BLaER1 treated with 17β-estradiol and CSF1 and Interleukin-3, amounts not matched to agents 10 nM and 100 nM (cell line): ENCODE measurements at regions not wholly inside any gene's neighbourhood (a gene's known extent, or its start where the extent isn't known, plus 50 kb on each side); places are given as distances from the start of the nearest gene placed in this dataset.
A peak's percentile ranks its signal among the peaks of the same experiment; 100 is the strongest.

ENCODE experiments used
- H3K27ac ChIP-seq, 11 experiments: shearing (Covaris generic); formaldehyde crosslinking; 2 replicates each; pipeline ENCODE4 v1.8.1; 2022
- H3K27me3 ChIP-seq, 11 experiments: shearing (Covaris generic); formaldehyde crosslinking; 2 replicates each; pipeline ENCODE4 v1.8.1; 2022
- H3K36me3 ChIP-seq, 11 experiments: shearing (Covaris generic); formaldehyde crosslinking; 2 replicates each; pipeline ENCODE4 v1.8.1; 2022
- H3K4me1 ChIP-seq, 10 experiments: shearing (Covaris generic); formaldehyde crosslinking; 2 replicates each; pipeline ENCODE4 v1.8.1; 2022
- H3K4me2 ChIP-seq, 11 experiments: shearing (Covaris generic); formaldehyde crosslinking; 2 replicates each; pipeline ENCODE4 v1.8.1; 2022
- H3K4me3 ChIP-seq, 10 experiments: shearing (Covaris generic); formaldehyde crosslinking; 2 replicates each; pipeline ENCODE4 v1.8.1; 2022
- H3K9ac ChIP-seq, 11 experiments: shearing (Covaris generic); formaldehyde crosslinking; 2 replicates each; pipeline ENCODE4 v1.8.1; 2022
- H3K9me3 ChIP-seq, 11 experiments: shearing (Covaris generic); formaldehyde crosslinking; replicated peaks in 1 of 11; 2 replicates each; pipeline ENCODE4 v1.8.1; 2022
- H4K20me1 ChIP-seq, 11 experiments: shearing (Covaris generic); formaldehyde crosslinking; 2 replicates each; pipeline ENCODE4 v1.8.1; 2022
- Cebpa-rat ChIP-seq, 11 experiments: shearing (Covaris generic); IDR thresholded peaks; 2 replicates each; pipeline ENCODE4 v1.8.1; 2022

DNA sequence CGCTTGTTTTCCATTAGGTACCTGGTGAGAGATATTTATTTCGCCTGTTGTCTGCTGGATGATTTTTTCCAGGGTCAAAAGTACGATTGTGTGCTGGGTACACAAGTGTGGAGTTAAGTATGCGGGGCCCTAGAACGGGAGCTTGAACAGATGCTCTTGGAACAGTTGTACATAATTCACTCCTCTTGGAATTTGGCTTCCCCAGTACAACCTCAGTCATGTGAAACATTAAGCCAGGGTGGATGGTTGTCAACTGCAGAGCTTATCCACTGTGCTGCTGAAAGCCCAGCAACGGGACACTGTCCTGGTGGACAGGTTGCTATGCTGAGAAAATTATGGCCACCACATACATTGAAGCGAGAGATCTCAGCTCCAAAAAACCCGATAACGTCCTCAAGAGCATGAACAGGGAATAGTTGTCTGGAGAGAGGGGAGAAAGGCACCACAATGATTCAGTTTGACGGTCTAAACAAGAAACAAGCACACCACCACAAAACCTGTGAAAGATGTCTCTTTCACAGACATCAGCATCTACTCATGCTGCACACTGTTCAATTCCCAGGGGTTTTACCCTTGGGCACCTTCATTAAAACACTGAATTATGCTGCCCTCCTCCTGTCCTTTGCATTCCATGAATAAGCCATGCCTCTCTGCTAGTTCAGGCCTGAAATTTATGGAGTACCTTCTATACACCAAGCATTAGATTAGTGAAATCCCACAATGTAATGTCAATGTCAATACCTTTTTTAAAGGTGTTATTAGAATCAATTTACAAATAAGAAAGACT is 176.8 kb upstream of the TRIB2 start:
- Histone ChIP-seq H4K20me1 (no peaks in the 10 kb centered on the region), H3K27me3 (no peaks in the 10 kb centered on the region), H3K4me3 (no peak overlapping the region), H3K27ac (no peak overlapping the region), H3K9ac (no peak overlapping the region), H3K4me2 (no peak overlapping the region), H3K9me3 (no peaks in the 10 kb centered on the region), H3K36me3 (no peaks in the 10 kb centered on the region), H3K4me1 (peaks cover 8 to 12% (median 10%) of the 10 kb centered on the region in 10 experiments; a peak in 17 of 20 replicates)
- TF ChIP-seq Cebpa-rat (IDR thresholded peaks at IDR 0.05), result no peak

- no peak overlapping the region for H3K27ac ChIP-seq
- no peaks in the 10 kb centered on the region for H3K9me3 ChIP-seq
- H3K27me3 ChIP-seq, result no peaks in the 10 kb centered on the region
- H3K4me1 ChIP-seq, result peaks cover 8 to 12% (median 10%) of the 10 kb centered on the region in 10 experiments; a peak in 17 of 20 replicates
- H4K20me1 ChIP-seq, result no peaks in the 10 kb centered on the region
- peak overlapping the region in 9 of 11 experiments; percentile 4 to 52 (median 44); a peak in 18 of 22 replicates for H3K4me2 ChIP-seq
- H3K36me3 ChIP-seq, result no peaks in the 10 kb centered on the region
- H3K4me3 ChIP-seq, result no peak overlapping the region
- TF ChIP-seq Cebpa-rat (IDR thresholded peaks at IDR 0.05), result 0 out of 22 replicates have a peak, but pooled peaks of 1 of the 11 experiments have one; percentile 43
- no peak overlapping the region for H3K9ac ChIP-seq
Measured at GRCh38 chr2:12543076-12543977, 173.4 kb upstream of the TRIB2 start.

GRCh38 chr2:12543978-12544558 is 172.7 kb upstream of the TRIB2 start:
- Histone ChIP-seq H3K4me3 (no peak overlapping the region), H3K27ac (no peak overlapping the region), H3K4me1 (peaks cover 8 to 12% (median 10%) of the 10 kb centered on the region in 10 experiments; a peak in 17 of 20 replicates), H3K27me3 (no peaks in the 10 kb centered on the region), H3K36me3 (no peaks in the 10 kb centered on the region), H3K4me2 (peak overlapping the region in 9 of 11 experiments; percentile 4 to 52 (median 44); a peak in 17 of 22 replicates), H4K20me1 (no peaks in the 10 kb centered on the region), H3K9ac (no peak overlapping the region), H3K9me3 (no peaks in the 10 kb centered on the region)
- peak in 1 of 11 experiments; percentile 5; a peak in 1 of 22 replicates for TF ChIP-seq Cebpa-rat (IDR thresholded peaks at IDR 0.05)

DNA sequence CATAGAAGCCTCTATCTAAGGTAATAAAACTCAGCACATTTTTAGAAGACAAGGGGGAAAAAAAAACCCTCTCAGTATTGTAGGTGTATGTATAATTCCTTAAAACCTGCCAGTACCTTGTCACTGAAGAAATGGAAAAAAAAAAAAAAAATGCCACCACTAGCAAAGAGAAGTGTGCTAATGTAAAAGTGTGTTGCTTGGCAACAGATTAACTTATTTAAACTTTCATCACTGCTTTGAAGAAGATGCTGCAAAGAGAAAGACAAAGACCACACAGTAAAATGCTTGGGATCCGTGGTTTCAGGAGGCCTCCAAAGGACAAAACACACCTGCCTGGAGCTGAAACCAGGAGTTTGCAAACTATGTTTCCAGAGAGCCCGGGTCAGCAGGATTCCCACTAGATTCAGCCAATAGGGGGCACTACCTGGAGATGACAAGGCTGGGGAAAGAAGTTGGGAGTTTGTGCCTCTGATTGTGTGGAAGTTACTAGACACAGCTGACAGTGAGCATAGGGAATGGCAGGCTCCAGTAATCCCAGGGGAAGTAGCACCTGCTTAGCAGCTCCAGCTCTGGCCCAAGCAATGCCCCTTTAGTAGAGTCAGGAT is 169.1 kb upstream of the TRIB2 start:
- Histone ChIP-seq H3K36me3 (no peaks in the 10 kb centered on the region), H3K27ac (no peak overlapping the region), H4K20me1 (no peaks in the 10 kb centered on the region), H3K9me3 (peaks cover 0 to 9% (median 0%) of the 10 kb centered on the region in 11 experiments; a peak in 4 of 22 replicates), H3K4me1 (peaks cover 8 to 21% (median 11%) of the 10 kb centered on the region in 10 experiments; a peak in 18 of 20 replicates), H3K27me3 (no peaks in the 10 kb centered on the region), H3K4me3 (no peak overlapping the region), H3K9ac (no peak overlapping the region), H3K4me2 (no peak overlapping the region)
- no peak for TF ChIP-seq Cebpa-rat (IDR thresholded peaks at IDR 0.05)

GRCh38 chr2:12548906-12549305 is 167.8 kb upstream of the TRIB2 start:
- Histone ChIP-seq H4K20me1 (no peaks in the 10 kb centered on the region), H3K9ac (no peak overlapping the region), H3K36me3 (no peaks in the 10 kb centered on the region), H3K27ac (no peak overlapping the region), H3K4me3 (no peak overlapping the region), H3K9me3 (peaks cover 0 to 10% (median 0%) of the 10 kb centered on the region in 11 experiments; a peak in 4 of 22 replicates), H3K27me3 (no peaks in the 10 kb centered on the region), H3K4me1 (peaks cover 3 to 13% (median 4%) of the 10 kb centered on the region in 10 experiments; a peak in 18 of 20 replicates), H3K4me2 (no peak overlapping the region)
- TF ChIP-seq Cebpa-rat (IDR thresholded peaks at IDR 0.05), result no peak

DNA sequence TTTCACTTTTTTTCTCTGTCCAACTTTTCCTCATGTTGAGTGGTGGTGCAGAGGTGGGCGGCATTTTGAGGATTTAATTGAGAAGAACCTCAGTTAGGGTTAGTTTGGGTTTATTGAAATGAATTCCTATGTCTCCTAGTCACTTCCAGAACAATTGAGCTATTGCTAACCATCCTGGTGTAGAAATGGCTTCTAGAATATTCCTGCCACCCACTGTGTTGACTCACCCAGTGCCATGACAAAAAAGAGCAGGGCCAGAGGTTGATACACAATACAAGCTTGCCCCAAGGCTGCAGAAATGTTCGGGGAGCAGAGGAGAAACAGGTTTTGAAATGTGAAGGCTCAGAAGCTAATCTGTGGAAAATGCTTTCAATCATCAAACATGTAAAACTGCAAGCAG is 167.1 kb upstream of the TRIB2 start:
- Histone ChIP-seq H4K20me1 (no peaks in the 10 kb centered on the region), H3K4me2 (no peak overlapping the region), H3K4me3 (no peak overlapping the region), H3K27ac (no peak overlapping the region), H3K9ac (no peak overlapping the region), H3K9me3 (peaks cover 0 to 10% (median 0%) of the 10 kb centered on the region in 11 experiments; a peak in 4 of 22 replicates), H3K27me3 (no peaks in the 10 kb centered on the region), H3K4me1 (peaks cover 4 to 18% (median 7%) of the 10 kb centered on the region in 10 experiments), H3K36me3 (no peaks in the 10 kb centered on the region)
- TF ChIP-seq Cebpa-rat (IDR thresholded peaks at IDR 0.05), result no peak

DNA sequence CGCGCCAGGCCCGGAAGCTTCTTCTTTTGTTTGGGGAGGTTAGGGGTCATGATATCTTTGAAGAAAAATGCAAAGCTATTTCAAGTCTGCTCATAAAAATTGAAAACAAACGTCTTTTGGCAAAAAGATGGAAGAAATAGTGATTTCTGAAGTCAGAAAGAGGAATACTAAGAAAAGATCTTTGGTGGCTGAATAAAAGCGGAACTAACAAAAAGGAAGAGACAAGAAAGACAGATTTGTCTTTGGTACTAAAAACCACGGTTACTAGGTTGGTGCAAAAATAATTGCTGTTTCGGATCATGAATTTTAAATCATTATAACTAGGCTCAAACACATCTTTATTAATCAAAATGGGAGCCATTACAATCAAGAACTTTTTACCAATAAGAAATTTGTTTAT is 164.6 kb upstream of the TRIB2 start:
- TF ChIP-seq Cebpa-rat (IDR thresholded peaks at IDR 0.05), result no peak
- H3K9me3 ChIP-seq, result peaks cover 0 to 10% (median 0%) of the 10 kb centered on the region in 11 experiments; a peak in 4 of 22 replicates
- no peaks in the 10 kb centered on the region for H3K36me3 ChIP-seq
- no peaks in the 10 kb centered on the region for H3K27me3 ChIP-seq
- H4K20me1 ChIP-seq, result no peaks in the 10 kb centered on the region
- peak overlapping the region in 3 of 11 experiments; percentile 1 to 12 (median 4); a peak in 1 of 22 replicates for H3K4me2 ChIP-seq
- H3K27ac ChIP-seq, result no peak overlapping the region
- H3K9ac ChIP-seq, result no peak overlapping the region
- H3K4me1 ChIP-seq, result peaks cover 16 to 40% (median 21%) of the 10 kb centered on the region in 10 experiments
- H3K4me3 ChIP-seq, result no peak overlapping the region

DNA sequence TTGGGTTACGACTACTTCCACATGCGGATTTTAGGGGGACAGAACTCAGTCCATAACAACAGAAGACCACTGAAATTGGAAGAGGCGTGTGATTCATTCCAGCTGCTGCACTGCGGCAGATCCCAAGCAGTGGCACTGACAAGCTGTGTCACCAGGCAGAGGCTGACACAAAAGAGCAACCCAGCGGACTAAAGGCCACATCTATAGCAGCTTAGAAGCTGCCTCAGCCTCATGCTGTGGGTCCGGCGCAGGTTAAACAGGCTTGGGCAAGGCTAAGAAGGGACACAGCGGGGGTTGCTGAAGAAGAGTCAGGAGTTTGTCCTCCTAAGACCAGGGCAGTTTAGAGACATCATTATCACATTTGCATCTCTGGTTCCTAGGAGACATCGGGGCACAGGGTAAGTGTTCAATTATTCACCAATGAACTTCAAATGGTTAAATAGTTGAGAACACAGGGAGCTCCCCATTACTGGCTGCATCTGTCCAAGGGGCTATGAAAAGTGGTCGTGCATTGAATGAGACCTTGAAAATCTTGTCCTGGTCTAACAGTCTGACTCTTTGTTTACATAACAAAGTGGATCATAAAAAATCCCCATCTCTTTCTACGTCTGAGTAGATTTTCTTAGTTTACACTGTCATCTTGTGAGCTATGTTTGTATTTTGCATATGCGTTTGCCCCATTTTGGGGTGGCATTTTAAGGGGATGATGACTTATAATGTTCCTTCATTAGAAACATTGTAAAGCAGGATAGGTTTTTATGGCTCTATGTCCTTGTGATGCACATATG is 162.3 kb upstream of the TRIB2 start:
- H3K36me3 ChIP-seq, result no peaks in the 10 kb centered on the region
- H3K27ac ChIP-seq, result peak overlapping the region in 7 of 11 experiments; percentile 18 to 60 (median 54); a peak in 9 of 22 replicates
- peak overlapping the region; percentile 56 to 85 (median 75) for H3K4me2 ChIP-seq
- peak overlapping the region in 2 of 10 experiments; percentile 10 to 25; a peak in 2 of 20 replicates for H3K4me3 ChIP-seq
- TF ChIP-seq Cebpa-rat (IDR thresholded peaks at IDR 0.05), result no peak
- peaks cover 16 to 40% (median 21%) of the 10 kb centered on the region in 10 experiments for H3K4me1 ChIP-seq
- H3K9ac ChIP-seq, result peak overlapping the region in 2 of 11 experiments; percentile 6 to 26; a peak in 2 of 22 replicates
- H3K9me3 ChIP-seq, result peaks cover 0 to 10% (median 0%) of the 10 kb centered on the region in 11 experiments; a peak in 5 of 22 replicates
- no peaks in the 10 kb centered on the region for H4K20me1 ChIP-seq
- H3K27me3 ChIP-seq, result no peaks in the 10 kb centered on the region
